Endodermal cell (in vitro differentiated cells): ENCODE measurements at regions not wholly inside any gene's neighbourhood (a gene's known extent, or its start where the extent isn't known, plus 50 kb on each side); places are given as distances from the start of the nearest gene placed in this dataset.

Experiments
- DNase-seq: peaks from one replicate; pipeline ENCODE4 v3.0.0-alpha.2; 2017
- H3K27ac ChIP-seq: 2 replicates; pipeline ENCODE4 v1.5.1; 2013; ENCODE audit warnings: mild to moderate bottlenecking, low read depth, low read length, moderate library complexity
- H3K27me3 ChIP-seq: 2 replicates; pipeline ENCODE4 v1.6.1; 2013; ENCODE audit warnings: mild to moderate bottlenecking, low read length, moderate library complexity; ENCODE audit not compliant: insufficient read depth, control insufficient read depth, poor library complexity, severe bottlenecking
- H3K36me3 ChIP-seq: 2 replicates; pipeline ENCODE4 v1.7.0; 2013; ENCODE audit warnings: mild to moderate bottlenecking, low read length, moderate library complexity; ENCODE audit not compliant: control insufficient read depth, insufficient read depth
- H3K4me1 ChIP-seq: one replicate; pipeline ENCODE4 v1.7.0; 2013; ENCODE audit warnings: low read length; ENCODE audit not compliant: control insufficient read depth, insufficient read depth
- H3K4me3 ChIP-seq: 2 replicates; pipeline ENCODE4 v1.5.1; 2013; ENCODE audit warnings: mild to moderate bottlenecking, low read length, moderate library complexity
- H3K9ac ChIP-seq: 2 replicates; pipeline ENCODE4 v1.6.1; 2013; ENCODE audit warnings: mild to moderate bottlenecking, low read length, moderate library complexity; ENCODE audit not compliant: poor library complexity, severe bottlenecking; ENCODE audit errors: extremely low read depth
- H3K9me3 ChIP-seq: 2 replicates; pipeline ENCODE4 v1.6.1; 2013; ENCODE audit warnings: mild to moderate bottlenecking, low read length, moderate library complexity; ENCODE audit not compliant: control insufficient read depth
- H3K27ac Mint-ChIP-seq: 2 replicates; pipeline ENCODE4 v1.8.0; 2020; ENCODE audit warnings: mixed read lengths
- H3K27me3 Mint-ChIP-seq: 2 replicates; pipeline ENCODE4 v1.8.0; 2021; ENCODE audit warnings: mild to moderate bottlenecking, mixed read lengths; ENCODE audit not compliant: insufficient read depth
- H3K36me3 Mint-ChIP-seq: 2 replicates; pipeline ENCODE4 v1.8.0; 2020; ENCODE audit warnings: low read depth, mixed read lengths
- H3K4me1 Mint-ChIP-seq: 2 replicates; pipeline ENCODE4 v1.8.0; 2020; ENCODE audit warnings: mixed read lengths
- H3K4me3 Mint-ChIP-seq: 2 replicates; pipeline ENCODE4 v1.8.0; 2020; ENCODE audit warnings: mild to moderate bottlenecking, moderate library complexity, mixed read lengths
- H3K9me3 Mint-ChIP-seq: 2 replicates; pipeline ENCODE4 v1.8.0; 2020; ENCODE audit warnings: mild to moderate bottlenecking, mixed read lengths
- CTCF ChIP-seq: fragments of 200-600 bp; sonication (generic); conservative IDR thresholded peaks from 2 replicates; pipeline ENCODE4 v1.5.0; 2021; ENCODE audit warnings: antibody characterized with exemption, mild to moderate bottlenecking
- WGBS, 2 experiments: methylation state at CpG; one replicate each; pipeline versions ENCODE4 v1.1.5 to v1.1.7; 2013; ENCODE audit warnings: missing lambda C conversion rate in 2 of 2, mixed read lengths in 1 of 2; ENCODE audit not compliant: insufficient coverage in 1 of 2, insufficient read length in 1 of 2; 5-methylcytosine and 5-hydroxymethylcytosine counted together

GRCh38 chr16:63442246-63442645, 1406.0 kb upstream of the CDH8 start:
- no peaks in the 10 kb centered on the region for H3K36me3 ChIP-seq
- no peaks in the 10 kb centered on the region for H3K27me3 ChIP-seq
- WGBS, 2 experiments = 84 to 100% methylated on average over 2 to 5 of the region's 5 CpGs
- Mint-ChIP-seq H3K9me3 (peaks cover 7% of the 10 kb centered on the region), H3K4me3 (no peak overlapping the region), H3K27me3 (no peaks in the 10 kb centered on the region), H3K4me1 (peaks cover 3% of the 10 kb centered on the region), H3K27ac (no peak overlapping the region), H3K36me3 (no peaks in the 10 kb centered on the region)
- DNase-seq = no peak
- no peak overlapping the region for H3K4me3 ChIP-seq
- H3K27ac ChIP-seq = no peak overlapping the region
- no peaks in the 10 kb centered on the region for H3K9me3 ChIP-seq
- no peaks in the 10 kb centered on the region for H3K4me1 ChIP-seq
- no peak for TF ChIP-seq CTCF
- H3K9ac ChIP-seq = no peak overlapping the region

GRCh38 chr16:63426275-63426870, 1390.1 kb upstream of the CDH8 start:
- H3K9me3 Mint-ChIP-seq = no peaks in the 10 kb centered on the region
- peaks cover 6% of the 10 kb centered on the region for H3K4me1 ChIP-seq
- no peaks in the 10 kb centered on the region for H3K9me3 ChIP-seq
- TF ChIP-seq CTCF = no peak
- DNase-seq = no peak
- H3K27me3 ChIP-seq = no peaks in the 10 kb centered on the region
- H3K4me3 ChIP-seq = no peak overlapping the region
- H3K4me1 Mint-ChIP-seq = peaks cover 7% of the 10 kb centered on the region
- H3K36me3 ChIP-seq = no peaks in the 10 kb centered on the region
- no peaks in the 10 kb centered on the region for H3K36me3 Mint-ChIP-seq
- H3K4me3 Mint-ChIP-seq = no peak overlapping the region
- H3K27ac ChIP-seq = no peak overlapping the region
- no peaks in the 10 kb centered on the region for H3K27me3 Mint-ChIP-seq
- no peak overlapping the region for H3K9ac ChIP-seq
- WGBS, 2 experiments = 100% methylated on average over 2 of the region's 3 CpGs; no CpG with 5 or more reads in 1 of the 2 experiments
- no peak overlapping the region for H3K27ac Mint-ChIP-seq

- Histone ChIP-seq H3K4me3 (no peak overlapping the region), H3K9me3 (no peaks in the 10 kb centered on the region), H3K4me1 (peaks cover 6% of the 10 kb centered on the region), H3K27ac (no peak overlapping the region), H3K27me3 (no peaks in the 10 kb centered on the region), H3K36me3 (no peaks in the 10 kb centered on the region), H3K9ac (no peak overlapping the region)
- no peak for DNase-seq
- Mint-ChIP-seq H3K27ac (no peak overlapping the region), H3K9me3 (no peaks in the 10 kb centered on the region), H3K4me3 (no peak overlapping the region), H3K4me1 (peaks cover 7% of the 10 kb centered on the region), H3K36me3 (no peaks in the 10 kb centered on the region), H3K27me3 (no peaks in the 10 kb centered on the region)
- no peak for TF ChIP-seq CTCF
- 100% methylated on average over 1 to 2 of the region's 2 CpGs for WGBS, 2 experiments
Observed at GRCh38 chr16:63422715-63423114, 1386.5 kb upstream of the CDH8 start.
